Eye (tissue), 1 donor: ENCODE measurements at regions not wholly inside any gene's neighbourhood (a gene's known extent, or its start where the extent isn't known, plus 50 kb on each side); places are given as distances from the start of the nearest gene placed in this dataset.
"Not testable (repeated sequence)": the region's sequence is repeated elsewhere in the genome, so short reads cannot be mapped to it uniquely, and the experiment has no call there.

Source experiments
- DNase-seq: peaks from one replicate; pipeline ENCODE4 v3.0.0-alpha.2; 2015

DNA sequence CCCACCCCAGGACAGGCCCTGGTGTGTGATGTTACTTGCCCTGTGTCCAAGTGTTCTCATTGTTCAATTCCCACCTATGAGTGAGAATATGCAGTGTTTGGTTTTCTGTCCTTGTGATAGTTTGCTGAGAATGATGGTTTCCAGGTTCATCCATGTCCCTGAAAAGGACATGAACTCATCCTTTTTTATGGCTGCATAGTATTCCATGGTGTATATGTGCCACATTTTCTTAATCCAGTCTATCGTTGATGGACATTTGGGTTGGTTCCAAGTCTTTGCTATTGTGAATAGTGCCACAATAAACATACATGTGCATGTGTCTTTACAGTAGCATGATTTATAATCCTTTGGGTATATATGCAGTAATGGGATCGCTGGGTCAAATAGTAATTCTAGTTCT lies 340.2 kb upstream of the MEIS1 start:
- not testable (repeated sequence) for DNase-seq

GRCh38 chr2:66093371-66093770 lies 341.6 kb upstream of the MEIS1 start:
- DNase-seq, result no peak

DNA sequence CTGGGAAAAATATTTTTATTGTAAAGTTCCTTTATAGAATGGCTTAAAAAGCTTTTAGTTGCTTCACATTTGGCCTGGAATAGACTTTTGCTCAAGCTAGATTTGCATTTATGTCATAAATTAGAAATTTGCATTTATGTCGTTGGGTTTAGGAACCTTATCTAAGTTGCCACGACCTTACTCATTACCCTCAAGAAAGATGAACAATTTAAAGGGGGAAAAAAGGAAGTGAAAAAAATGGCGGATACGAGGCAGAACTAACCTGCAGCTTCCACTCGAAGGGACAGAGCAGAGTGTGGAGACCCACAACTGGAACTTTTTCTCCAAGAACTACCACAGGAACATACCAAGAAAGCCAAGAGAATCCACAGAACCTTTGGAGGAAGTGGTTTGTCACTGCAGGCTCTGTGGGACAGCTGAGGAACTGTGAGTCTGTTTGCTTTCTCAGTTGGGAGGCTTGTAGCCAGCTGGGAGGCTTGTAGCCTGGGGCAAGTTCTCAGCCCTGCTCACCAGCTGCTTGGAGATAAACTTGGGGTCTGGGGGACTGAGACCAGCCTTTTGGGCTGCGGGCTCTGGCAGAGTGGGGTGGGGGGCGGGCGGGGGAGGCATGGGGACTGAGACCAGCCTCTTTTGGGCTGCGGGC lies 349.9 kb upstream of the MEIS1 start:
- DNase-seq, result no peak

DNA sequence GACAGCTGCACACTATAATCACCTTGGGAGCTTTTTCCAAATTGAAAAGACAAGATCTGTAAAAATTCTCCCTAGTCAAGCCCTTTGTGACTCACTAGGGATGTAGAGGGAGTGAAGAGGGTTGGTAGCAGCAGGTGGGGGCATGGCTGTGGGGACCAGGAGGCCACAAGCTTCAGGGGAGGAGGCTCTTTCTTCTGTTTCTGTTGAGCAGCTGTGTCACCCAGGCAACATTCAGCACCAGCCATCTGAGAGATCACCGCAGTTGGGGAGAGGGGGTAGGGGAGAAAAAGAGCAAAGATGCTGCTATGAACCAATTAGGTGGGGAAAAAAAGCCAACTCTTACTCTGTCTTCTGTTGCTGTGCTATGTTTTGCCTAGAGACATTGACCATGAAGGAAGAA lies 352.3 kb upstream of the MEIS1 start:
- peak; percentile 50 for DNase-seq

- DNase-seq, result peak; percentile 42
Measured at GRCh38 chr2:66080127-66080526, 354.8 kb upstream of the MEIS1 start.

DNA sequence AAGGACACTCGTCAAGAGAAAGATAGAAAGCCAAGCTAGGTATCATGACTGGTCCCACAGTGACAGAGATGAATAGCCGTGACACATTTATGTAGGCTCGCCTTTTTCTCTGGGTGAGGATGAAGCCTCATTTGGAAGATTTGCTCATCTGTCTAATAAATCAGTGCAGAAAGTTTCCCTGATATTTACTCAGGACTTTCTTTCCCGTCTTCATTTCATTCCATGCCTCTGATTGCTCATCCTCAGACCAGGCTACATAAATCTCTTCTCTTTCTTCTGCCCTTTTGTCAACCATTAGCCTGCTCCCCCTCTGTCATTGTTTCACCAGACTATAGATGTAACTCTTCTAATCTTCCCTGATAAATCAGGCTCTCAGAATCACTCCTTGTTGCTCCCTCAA lies 361.8 kb upstream of the MEIS1 start:
- DNase-seq, result no peak

DNA sequence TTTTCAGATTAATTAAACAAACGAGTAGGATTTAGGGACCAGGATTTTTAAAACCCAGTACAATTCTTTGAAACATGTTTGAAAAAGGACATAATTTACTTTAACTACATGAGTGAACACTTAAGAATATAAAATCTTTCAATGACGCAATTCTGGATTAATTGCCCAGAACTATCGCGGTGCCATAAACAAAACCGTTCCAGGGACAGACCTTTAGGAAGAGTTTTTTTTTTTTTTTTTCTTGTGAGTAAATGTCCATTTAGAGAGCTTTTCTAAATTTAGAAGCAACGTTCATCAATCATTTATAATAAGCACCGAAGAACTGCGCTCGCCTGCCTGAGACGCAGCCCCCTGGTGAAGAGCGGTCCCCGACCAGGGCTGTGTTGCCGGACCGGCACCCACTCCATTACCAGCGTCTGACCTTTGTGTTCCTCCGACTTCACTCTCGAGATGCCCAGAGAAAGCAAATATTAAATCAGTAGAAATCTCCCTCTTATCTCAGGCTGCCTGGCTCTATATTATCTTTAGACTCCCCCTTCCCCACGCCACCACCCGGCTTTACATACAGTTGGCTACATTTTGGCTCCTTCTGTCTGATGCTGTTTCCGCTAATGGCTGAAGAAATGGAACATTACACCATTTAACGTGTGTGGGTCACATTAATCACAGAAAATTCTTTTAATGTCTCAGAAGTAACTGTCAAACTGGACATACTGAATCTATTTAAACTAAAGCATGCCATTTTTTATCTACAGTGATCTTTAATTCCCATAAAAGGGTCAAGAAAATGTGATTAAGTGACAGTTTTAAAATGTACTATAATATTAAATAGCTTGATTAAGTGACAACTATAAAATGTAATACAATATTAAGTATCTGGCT lies 364.0 kb upstream of the MEIS1 start:
- peak; percentile 39 for DNase-seq

DNA sequence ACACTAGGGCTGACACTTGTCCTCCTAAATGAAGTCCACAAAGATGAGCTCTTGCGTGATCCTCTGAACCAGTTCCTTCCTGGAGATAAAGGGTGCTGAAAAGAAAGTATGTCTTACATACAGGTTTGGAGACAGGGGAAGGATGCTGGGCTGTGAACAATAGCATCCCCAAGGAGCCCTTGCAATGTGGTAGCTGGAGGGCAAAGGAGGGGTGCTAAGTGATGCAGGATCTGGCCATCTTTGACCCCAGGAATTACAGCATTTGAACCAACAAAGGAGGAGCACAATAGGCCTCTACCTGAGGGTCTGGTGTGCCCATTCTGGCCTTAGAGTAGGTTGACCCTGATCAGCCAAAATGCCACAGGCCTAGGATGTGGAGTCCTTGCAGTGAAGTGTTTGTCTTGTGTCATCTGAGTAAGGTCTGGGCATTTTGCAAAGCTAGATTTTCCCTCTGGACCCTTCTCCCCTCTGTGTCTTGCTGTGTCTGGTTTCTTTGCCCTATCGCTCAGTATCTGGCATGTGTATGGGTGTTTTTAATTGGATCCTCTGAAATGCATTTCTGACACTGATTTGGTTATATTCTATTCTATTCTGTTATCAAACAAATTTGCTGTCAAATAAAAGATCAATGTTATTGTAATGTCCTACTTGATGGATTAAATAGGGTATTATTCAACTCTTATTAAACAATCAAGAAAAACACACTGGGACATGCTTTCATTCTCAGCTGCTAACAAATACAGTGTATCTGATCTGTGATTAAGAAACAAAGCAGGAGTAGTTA lies 364.8 kb upstream of the MEIS1 start:
- DNase-seq, result no peak

- DNase-seq, result no peak
Measured at GRCh38 chr2:66066032-66066431, 368.9 kb upstream of the MEIS1 start.

DNA sequence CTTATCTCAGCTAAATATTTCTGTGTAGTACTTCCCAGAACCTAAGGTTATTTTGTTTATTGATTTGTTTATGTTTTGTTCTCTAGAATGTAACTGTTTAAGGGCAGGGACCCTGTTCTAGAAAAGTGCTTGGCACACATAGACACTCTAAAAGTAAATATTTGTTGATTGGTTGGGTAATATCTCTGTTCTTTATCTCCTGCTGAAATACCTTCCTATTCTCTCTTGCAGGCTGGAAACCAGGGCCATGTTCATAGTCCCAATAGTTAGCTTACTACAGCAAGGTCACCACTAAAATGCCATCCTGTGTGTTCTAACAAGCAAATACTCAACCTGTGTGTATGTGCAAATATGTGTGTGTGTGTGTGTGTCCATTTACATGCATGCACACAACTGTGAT lies 375.6 kb upstream of the MEIS1 start:
- no peak for DNase-seq

GRCh38 chr2:66058675-66059074 lies 376.2 kb upstream of the MEIS1 start:
- DNase-seq, result no peak

DNA sequence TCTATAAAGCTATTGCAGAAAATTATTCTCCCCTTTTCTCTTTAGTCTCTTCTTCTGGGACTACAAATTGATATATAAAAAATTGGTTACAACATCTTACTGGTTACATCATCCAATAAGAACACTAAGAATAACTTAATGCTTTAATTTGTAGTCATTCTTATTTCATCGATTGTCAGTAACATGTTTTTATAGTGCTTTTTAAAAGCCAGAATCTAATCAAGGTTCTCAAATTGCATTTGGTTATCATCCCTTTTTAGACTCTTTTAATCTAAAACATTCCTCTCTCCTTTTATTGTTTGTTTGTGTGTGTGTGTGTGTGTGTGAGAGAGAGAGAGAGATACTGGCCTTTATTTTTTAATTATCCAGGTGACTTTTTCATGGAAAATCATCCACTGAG lies 377.1 kb upstream of the MEIS1 start:
- no peak for DNase-seq

- DNase-seq, result no peak
Measured at GRCh38 chr2:66050392-66050791, 384.5 kb upstream of the MEIS1 start.

DNA sequence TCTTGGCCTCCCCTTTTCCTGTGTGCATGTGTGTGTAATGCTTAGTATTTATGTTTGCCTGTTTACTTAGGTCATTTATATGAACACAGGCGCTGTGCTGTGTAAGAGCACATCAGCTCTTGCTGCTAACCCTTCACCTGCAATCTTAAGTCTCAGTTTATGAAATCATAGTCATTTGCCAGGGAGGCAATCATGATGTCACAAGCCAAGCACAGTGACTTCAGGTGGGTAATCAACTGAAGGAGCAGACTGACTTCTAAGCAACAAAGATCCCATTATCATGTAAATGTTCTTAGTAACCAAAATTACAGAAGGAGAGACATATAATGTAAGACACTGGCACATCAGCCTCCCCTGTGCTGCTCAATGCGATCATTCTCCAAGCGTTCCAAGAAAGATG lies 386.3 kb upstream of the MEIS1 start:
- DNase-seq, result no peak

DNA sequence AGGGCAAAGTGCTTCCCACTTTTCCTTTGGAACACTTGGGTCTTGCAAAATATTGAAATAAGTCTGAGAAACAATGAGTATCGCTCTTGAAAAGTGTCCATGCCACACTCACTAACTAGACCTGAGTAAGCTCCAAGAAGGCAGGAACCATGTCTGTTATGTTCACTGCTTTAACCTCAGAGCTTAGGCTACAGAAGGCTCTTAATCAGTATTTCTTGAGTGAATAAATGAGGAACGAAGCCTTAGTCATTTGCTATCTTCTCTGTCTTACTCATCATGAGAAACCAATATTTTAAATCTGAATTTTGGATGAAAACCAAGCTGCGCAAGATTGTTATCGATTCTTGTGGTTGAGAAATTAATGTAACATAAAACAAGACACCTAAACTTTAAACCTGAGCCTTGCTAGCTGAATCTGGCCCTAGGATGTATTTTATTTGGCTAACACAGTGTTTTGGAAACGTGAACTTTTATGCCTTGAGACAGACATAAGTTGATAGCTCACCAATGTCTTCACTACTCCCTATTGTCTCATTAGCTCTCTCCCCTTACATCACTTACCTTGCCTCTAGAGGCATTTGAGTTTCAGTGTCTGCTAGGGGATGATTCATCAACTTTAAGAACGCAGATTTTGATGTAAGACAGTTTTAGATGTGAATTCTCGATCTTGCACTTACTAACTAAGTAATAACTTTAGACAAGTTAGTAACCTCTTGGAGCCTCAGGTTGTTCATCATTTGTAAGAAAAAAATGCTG lies 392.8 kb upstream of the MEIS1 start:
- DNase-seq, result no peak

DNA sequence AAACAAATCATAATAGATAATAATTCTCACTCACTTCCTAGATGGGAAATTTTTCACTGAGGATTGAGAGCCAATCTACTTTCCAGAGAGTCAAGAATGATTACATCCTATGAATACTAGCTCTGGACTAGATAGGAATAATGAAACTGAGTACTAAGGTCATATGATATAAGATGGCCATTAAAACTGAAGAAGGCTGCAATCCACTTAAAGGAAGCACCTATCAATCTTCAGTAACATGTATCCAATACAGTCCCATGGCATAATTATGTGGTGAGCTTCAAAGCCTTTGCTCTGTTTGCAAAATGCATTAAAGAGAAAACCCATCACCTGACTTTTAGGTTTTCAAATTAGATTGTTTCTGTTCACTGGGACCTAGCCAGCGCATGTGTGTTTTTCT lies 398.0 kb upstream of the MEIS1 start:
- no peak for DNase-seq

- DNase-seq, result no peak
Measured at GRCh38 chr2:66034467-66034866, 400.5 kb upstream of the MEIS1 start.

- DNase-seq, result peak; percentile 67
Measured at GRCh38 chr2:66032226-66032775, 402.6 kb upstream of the MEIS1 start.

DNA sequence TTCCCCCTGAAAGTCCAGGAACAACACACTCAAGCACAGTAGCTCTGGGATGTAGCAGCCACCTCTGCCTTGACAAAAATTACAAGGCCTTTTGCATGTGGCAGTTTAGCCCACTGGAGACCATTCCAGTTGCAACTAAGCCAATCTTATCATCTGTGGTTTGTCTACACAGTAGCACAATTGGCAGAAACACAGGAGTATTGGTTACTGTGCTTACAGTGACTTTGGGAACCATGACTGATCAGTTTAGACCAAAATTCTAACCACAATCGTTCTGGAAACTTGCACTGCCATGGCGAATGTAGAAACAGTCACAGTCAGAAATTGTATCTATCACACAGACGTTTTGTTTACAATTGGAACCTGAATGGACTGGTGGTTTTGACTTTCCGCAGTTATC lies 403.7 kb upstream of the MEIS1 start:
- no peak for DNase-seq

GRCh38 chr2:66030553-66030952 lies 404.4 kb upstream of the MEIS1 start:
- DNase-seq, result peak; percentile 36

GRCh38 chr2:66024391-66024790 lies 410.5 kb upstream of the MEIS1 start:
- no peak for DNase-seq

DNA sequence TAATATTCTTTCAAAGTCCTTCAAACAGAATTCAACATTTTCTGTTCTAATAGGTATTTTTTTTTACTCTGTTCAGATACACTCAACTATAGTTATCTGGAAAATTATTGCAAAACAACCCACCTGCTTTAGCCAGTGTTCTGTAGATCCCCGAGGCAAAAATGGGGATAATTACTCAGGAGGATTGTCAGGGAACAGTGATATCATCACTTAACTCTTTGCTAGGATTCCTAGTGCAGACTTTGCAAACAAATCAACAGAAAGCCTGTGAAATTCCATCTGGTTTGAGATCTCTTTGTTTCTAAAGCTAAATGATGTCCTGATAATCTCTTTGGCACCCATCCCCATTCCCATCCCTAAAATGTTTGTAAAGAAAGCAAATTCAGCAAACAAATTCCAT lies 413.6 kb upstream of the MEIS1 start:
- DNase-seq, result no peak

DNA sequence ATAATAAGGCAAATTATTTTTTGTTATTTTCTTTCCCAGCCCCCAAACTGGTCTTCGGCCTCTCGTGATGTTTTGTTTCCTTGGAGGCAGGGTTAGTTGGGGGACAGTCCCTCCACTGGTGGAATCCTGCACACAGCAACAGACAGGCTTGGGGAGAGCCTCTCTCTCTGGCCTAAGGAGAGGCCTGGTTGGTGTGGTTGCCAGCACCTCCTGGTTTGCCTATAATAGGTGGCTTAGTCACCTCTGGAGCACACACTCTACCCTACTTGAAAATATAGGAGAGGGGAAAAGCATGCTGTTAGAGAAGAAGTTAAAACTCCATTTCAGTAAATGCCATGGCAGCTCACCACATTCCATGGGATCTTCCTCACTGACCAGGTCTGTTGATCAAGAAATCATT lies 417.2 kb upstream of the MEIS1 start:
- no peak for DNase-seq
